ENCODE measurements at regions not wholly inside any gene's neighbourhood (a gene's known extent, or its start where the extent isn't known, plus 50 kb on each side); places are given as distances from the start of the nearest gene placed in this dataset.

- Histone ChIP-seq H3K36me3 (no peaks in the 10 kb centered on the region), H3K4me1 (peaks cover 0 to 4% (median 0%) of the 10 kb centered on the region in 4 donors), H3K27me3 (no peaks in the 10 kb centered on the region), H3K4me3 (no peak overlapping the region), H3K9me3 (peaks cover 0 to 4% (median 0%) of the 10 kb centered on the region in 3 donors), H3K27ac (no peak overlapping the region)
- no peak for DNase-seq
- no peak for TF ChIP-seq CTCF (IDR thresholded peaks at IDR 0.05)
- intact Hi-C loops (cut with DNase I; ENCODE audit: low total_unique reads), result no loop called here
Observed at GRCh38 chr13:109968876-109969577, 182.6 kb upstream of the IRS2 start.

GRCh38 chr13:109963960-109964563 lies 177.7 kb upstream of the IRS2 start:
- peaks cover 0 to 7% (median 0%) of the 10 kb centered on the region in 4 donors for H3K4me1 ChIP-seq
- H3K27me3 ChIP-seq, result peaks cover 0 to 3% of the 10 kb centered on the region in 2 donors
- H3K9me3 ChIP-seq, result peaks cover 0 to 3% (median 0%) of the 10 kb centered on the region in 3 donors
- no peaks in the 10 kb centered on the region for H3K36me3 ChIP-seq
- H3K27ac ChIP-seq, result no peak overlapping the region
- no peak for TF ChIP-seq CTCF (IDR thresholded peaks at IDR 0.05)
- no peak overlapping the region for H3K4me3 ChIP-seq
- no peak for DNase-seq
- intact Hi-C loops (cut with DNase I; ENCODE audit: low total_unique reads), result no loop called here

- Histone ChIP-seq H3K4me1 (peaks cover 0 to 7% (median 0%) of the 10 kb centered on the region in 4 donors), H3K9me3 (peaks cover 0 to 4% (median 0%) of the 10 kb centered on the region in 3 donors), H3K4me3 (no peak overlapping the region), H3K36me3 (no peaks in the 10 kb centered on the region), H3K27me3 (peaks cover 0 to 3% of the 10 kb centered on the region in 2 donors), H3K27ac (no peak overlapping the region)
- intact Hi-C loops (cut with DNase I; ENCODE audit: low total_unique reads), result no loop called here
- TF ChIP-seq CTCF (IDR thresholded peaks at IDR 0.05), result no peak
- DNase-seq, result no peak
Observed at GRCh38 chr13:109963384-109963783, 177.0 kb upstream of the IRS2 start.

- TF ChIP-seq CTCF (IDR thresholded peaks at IDR 0.05), result no peak
- H3K27me3 ChIP-seq, result peaks cover 0 to 3% of the 10 kb centered on the region in 2 donors
- H3K27ac ChIP-seq, result no peak overlapping the region
- intact Hi-C loops (cut with DNase I; ENCODE audit: low total_unique reads), result no loop called here
- no peaks in the 10 kb centered on the region for H3K36me3 ChIP-seq
- peaks cover 0 to 8% (median 7%) of the 10 kb centered on the region in 3 donors for H3K9me3 ChIP-seq
- no peak overlapping the region for H3K4me3 ChIP-seq
- DNase-seq, result no peak
- peaks cover 0 to 7% (median 0%) of the 10 kb centered on the region in 4 donors for H3K4me1 ChIP-seq
Observed at GRCh38 chr13:109959903-109960302, 173.5 kb upstream of the IRS2 start.

GRCh38 chr13:109957875-109958274 lies 171.5 kb upstream of the IRS2 start:
- intact Hi-C loops (cut with DNase I; ENCODE audit: low total_unique reads), result no loop called here
- Histone ChIP-seq H3K36me3 (no peaks in the 10 kb centered on the region), H3K4me1 (no peaks in the 10 kb centered on the region), H3K27me3 (peaks cover 0 to 3% of the 10 kb centered on the region in 2 donors), H3K27ac (no peak overlapping the region), H3K9me3 (peaks cover 0 to 8% (median 7%) of the 10 kb centered on the region in 3 donors), H3K4me3 (no peak overlapping the region)
- no peak for DNase-seq
- TF ChIP-seq CTCF (IDR thresholded peaks at IDR 0.05), result no peak
